ENCODE measurements at regions not wholly inside any gene's neighbourhood (a gene's known extent, or its start where the extent isn't known, plus 50 kb on each side); places are given as distances from the start of the nearest gene placed in this dataset.

GRCh38 chr1:56194701-56195300, 384.6 kb downstream of the PLPP3 start:
- TF ChIP-seq EP300 (IDR thresholded peaks at IDR 0.05) (no peak), CTCF (IDR thresholded peaks at IDR 0.05) (no peak), POLR2A (IDR thresholded peaks at IDR 0.05) (no peak)
- Histone ChIP-seq H3K27me3 (no peaks in the 10 kb centered on the region), H3K4me3 (no peak overlapping the region), H3K9me3 (no peaks in the 10 kb centered on the region), H3K4me1 (ENCODE audit: insufficient read depth) (no peaks in the 10 kb centered on the region), H3K27ac (no peak overlapping the region), H3K36me3 (no peaks in the 10 kb centered on the region)
- 38 to 85% (median 74%) methylated on average over 1 of the region's 1 CpG for WGBS, 3 donors
- no peak for DNase-seq
- intact Hi-C loops (cut with DNase I): no loop called here

GRCh38 chr1:56193656-56194055, 385.7 kb downstream of the PLPP3 start:
- DNase-seq: no peak
- Histone ChIP-seq H3K9me3 (no peaks in the 10 kb centered on the region), H3K36me3 (no peaks in the 10 kb centered on the region), H3K27me3 (no peaks in the 10 kb centered on the region), H3K27ac (no peak overlapping the region), H3K4me1 (ENCODE audit: insufficient read depth) (peaks cover 4% of the 10 kb centered on the region), H3K4me3 (no peak overlapping the region)
- no peak for TF ChIP-seq POLR2A (IDR thresholded peaks at IDR 0.05)
- TF ChIP-seq EP300 (IDR thresholded peaks at IDR 0.05): no peak
- TF ChIP-seq CTCF (IDR thresholded peaks at IDR 0.05): no peak
- 92 to 100% (median 93%) methylated on average over 1 of the region's 1 CpG for WGBS, 3 donors
- intact Hi-C loops (cut with DNase I): no loop called here

- TF ChIP-seq POLR2A (IDR thresholded peaks at IDR 0.05): no peak
- no peak for TF ChIP-seq CTCF (IDR thresholded peaks at IDR 0.05)
- no peak for TF ChIP-seq EP300 (IDR thresholded peaks at IDR 0.05)
- DNase-seq: no peak
- Histone ChIP-seq H3K4me3 (no peak overlapping the region), H3K27me3 (no peaks in the 10 kb centered on the region), H3K36me3 (no peaks in the 10 kb centered on the region), H3K4me1 (ENCODE audit: insufficient read depth) (peaks cover 4% of the 10 kb centered on the region), H3K27ac (no peak overlapping the region), H3K9me3 (no peaks in the 10 kb centered on the region)
- WGBS, 3 donors: 75 to 79% (median 75%) methylated on average over 4 of the region's 4 CpGs
- intact Hi-C loops (cut with DNase I): no loop called here
Measured at GRCh38 chr1:56191369-56191768, 388.0 kb downstream of the PLPP3 start.

GRCh38 chr1:56190806-56191365, 388.5 kb downstream of the PLPP3 start:
- no peaks in the 10 kb centered on the region for H3K36me3 ChIP-seq
- WGBS, 3 donors: 88 to 92% (median 89%) methylated on average over 7 of the region's 7 CpGs
- intact Hi-C loops (cut with DNase I): no loop called here
- no peak for DNase-seq
- H3K9me3 ChIP-seq: no peaks in the 10 kb centered on the region
- TF ChIP-seq POLR2A (IDR thresholded peaks at IDR 0.05) (no peak), CTCF (IDR thresholded peaks at IDR 0.05) (no peak), EP300 (IDR thresholded peaks at IDR 0.05) (no peak)
- H3K27ac ChIP-seq: no peak overlapping the region
- no peaks in the 10 kb centered on the region for H3K27me3 ChIP-seq
- peaks cover 4% of the 10 kb centered on the region for H3K4me1 ChIP-seq (ENCODE audit: insufficient read depth)
- no peak overlapping the region for H3K4me3 ChIP-seq

Data from ovary (tissue), 7 donors.